ENCODE measurements at regions not wholly inside any gene's neighbourhood (a gene's known extent, or its start where the extent isn't known, plus 50 kb on each side); places are given as distances from the start of the nearest gene placed in this dataset.

GRCh38 chr7:4338556-4338955 lies 343.5 kb upstream of the FOXK1 start:
- TF ChIP-seq EZH2 (IDR thresholded peaks at IDR 0.05; ENCODE audit: low read length, unreplicated experiment): no peak
- TF ChIP-seq CTCF (conservative IDR thresholded peaks at IDR 0.05; ENCODE audit: low read depth, low read length): no peak
- no peak for TF ChIP-seq EZH2phosphoT487 (IDR thresholded peaks at IDR 0.05; ENCODE audit: borderline replicate concordance, low read length)
